ENCODE measurements at regions not wholly inside any gene's neighbourhood (a gene's known extent, or its start where the extent isn't known, plus 50 kb on each side); places are given as distances from the start of the nearest gene placed in this dataset.

DNA sequence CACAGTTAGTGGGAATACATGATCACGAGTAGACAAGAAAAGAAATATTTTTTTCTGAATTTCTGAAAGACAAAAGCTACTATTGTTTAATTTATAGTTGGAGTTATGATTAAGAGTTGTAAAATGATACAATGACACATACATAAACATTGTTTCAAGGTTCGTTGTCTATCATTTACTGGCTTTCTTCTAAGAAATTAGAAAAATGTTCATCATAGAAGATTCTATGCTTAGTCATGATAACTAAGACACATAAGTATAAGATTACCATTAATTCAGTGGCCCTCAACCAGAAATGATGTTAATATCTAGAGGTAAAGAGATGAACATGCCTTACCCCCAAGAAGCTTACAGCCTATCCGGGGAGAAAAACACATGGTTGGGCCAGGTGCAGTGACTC lies 1832.8 kb upstream of the PRR20A start:
- DNase-seq = no peak

DNA sequence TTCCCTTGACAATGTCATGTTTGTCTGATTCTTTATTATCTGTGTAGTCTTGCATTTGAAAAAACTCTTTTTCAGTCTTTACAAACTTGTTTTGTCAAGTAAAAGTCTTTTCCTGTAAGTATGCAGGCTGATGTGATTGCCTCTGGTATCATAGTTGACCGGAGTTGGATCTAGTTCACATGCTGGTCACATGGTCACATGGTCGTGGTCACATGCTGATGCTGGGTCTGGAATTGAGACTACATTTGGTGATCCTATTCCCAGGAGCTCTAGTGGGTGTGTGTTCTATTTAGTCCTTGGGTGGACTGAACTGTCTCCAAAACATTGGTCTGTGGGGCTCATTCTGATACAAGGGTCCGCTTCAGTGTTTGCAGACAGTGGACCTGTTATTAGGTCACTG lies 1798.8 kb upstream of the PRR20A start:
- no peak for DNase-seq

DNA sequence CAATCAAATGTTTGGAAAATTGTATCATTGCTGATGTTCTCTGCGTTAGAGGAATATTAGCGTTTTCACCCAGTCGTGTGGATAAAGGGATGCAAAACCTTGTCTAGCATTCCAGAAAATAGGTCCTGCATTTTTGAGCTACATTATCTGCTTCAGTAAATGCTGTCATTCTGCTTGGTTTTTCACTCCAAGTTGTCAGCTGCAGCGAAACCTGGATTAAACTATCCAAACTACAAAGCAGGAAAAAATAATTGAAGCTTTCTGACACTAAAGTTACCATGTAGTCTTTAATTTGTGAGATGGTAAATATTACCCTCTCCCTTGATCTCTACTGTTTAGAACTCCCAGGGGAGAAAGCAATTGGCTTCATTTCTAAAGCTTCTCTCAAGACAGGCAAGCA lies 1795.5 kb upstream of the PRR20A start:
- DNase-seq = no peak

DNA sequence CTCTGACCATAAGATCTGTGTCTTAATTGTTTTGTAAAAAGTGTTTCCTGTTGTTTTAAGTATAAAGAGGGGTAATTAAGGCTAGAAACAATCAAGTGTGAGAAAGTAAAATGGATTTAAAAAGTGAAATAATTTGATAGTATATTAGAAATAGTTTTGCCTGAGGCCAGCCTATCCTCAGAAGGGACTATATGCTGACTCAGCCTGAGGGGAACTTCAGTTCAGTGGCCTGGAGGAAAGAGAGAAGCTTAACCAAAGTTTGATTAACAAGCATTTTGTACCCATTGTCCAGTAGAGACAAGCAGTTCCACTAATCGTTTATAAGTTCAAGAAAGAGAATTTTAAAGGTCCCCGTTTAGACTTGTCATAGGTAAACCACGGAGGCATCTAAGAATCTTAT lies 1793.2 kb upstream of the PRR20A start:
- DNase-seq = no peak

DNA sequence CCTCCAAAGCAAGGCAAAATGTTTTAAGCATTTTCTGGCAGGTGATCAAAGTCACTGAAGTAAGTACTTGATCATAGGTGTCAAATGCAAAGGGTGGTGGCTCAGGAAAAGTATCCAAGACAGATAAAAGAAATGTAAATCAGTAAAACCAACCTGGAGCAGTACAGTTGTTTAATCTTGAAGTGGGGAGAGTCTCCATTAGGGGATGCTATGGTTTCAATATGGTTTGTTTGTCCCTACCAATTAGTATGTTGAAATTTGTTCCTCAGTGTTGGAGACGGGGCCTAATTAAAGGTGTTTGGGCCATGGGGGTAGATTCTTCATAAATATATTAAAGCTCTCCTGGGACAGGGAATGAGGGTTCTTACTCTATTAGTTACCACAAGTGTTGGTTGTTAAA lies 1781.7 kb upstream of the PRR20A start:
- no peak for DNase-seq

DNA sequence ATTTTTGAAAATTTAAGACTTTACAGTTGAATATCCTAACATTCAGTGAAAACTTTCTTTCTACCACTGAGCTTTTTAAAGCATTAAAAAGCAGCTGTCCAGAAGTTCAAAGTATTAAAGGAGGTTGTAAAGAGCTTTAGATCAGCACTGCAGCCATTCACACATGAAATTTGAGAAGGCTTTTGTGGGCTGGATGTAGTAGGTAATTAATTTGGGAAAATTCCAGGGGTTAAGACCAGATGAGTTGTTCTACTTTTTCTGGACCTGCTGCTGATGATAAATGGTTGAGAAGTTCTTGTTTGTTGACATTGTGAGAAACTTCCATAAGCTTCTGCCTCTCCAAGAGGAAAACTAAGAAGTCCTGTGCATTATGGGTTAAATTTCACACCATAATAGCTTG lies 1779.6 kb upstream of the PRR20A start:
- no peak for DNase-seq

DNA sequence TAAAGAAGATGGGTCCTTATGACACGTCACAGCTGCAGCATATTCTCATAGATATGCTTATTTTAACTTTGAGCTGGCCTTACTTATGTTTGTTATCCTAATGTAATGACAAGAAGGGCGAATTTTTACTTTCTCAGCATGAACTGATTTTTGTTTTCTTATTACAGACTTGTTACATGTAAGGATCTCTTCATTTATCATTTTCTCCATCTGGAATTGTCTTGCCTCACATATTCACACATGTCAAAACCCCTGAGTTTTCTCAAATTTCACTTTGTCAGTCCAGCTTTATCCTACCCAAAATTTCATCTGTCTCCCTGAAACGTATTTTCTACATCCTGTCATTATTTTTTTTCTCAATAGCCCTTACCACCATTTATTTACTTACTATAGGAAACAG lies 1774.0 kb upstream of the PRR20A start:
- no peak for DNase-seq

DNA sequence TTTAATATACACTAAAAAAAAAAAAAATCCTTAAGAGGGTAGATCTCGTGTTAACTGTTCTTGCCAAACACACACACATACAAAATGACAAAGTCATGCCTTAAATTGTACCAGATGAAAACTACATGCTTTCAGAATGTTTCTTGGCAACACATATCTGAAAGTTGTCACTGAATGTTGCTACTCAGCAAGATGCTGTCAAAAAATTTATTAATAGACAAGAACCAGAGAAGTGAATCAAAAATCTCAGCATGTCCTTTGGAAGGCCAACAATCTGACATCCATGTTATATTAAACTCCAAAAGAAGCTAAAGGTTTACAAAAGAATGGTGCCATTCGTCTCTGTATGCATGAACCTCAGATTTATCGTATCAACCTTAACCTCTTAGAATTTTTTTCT lies 1746.2 kb upstream of the PRR20A start:
- DNase-seq = no peak

DNA sequence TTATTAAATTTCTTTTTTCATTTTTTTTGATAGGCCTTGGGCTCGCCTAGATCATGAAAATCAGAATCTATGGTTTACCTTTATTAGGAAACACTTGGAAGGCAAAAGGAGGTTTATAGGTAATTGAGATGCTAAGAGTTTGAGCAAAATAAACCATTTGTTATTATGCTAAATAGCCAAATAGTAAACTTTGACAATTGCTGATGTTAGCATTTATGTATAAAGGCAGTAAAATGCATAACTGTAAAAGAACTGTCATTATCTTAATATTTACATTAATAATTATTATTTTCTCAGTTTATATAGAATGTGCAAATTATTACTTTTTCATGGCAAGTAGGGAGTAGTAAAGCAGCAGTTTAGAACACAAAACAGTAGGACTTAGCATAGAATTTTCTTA lies 1737.8 kb upstream of the PRR20A start:
- no peak for DNase-seq

DNA sequence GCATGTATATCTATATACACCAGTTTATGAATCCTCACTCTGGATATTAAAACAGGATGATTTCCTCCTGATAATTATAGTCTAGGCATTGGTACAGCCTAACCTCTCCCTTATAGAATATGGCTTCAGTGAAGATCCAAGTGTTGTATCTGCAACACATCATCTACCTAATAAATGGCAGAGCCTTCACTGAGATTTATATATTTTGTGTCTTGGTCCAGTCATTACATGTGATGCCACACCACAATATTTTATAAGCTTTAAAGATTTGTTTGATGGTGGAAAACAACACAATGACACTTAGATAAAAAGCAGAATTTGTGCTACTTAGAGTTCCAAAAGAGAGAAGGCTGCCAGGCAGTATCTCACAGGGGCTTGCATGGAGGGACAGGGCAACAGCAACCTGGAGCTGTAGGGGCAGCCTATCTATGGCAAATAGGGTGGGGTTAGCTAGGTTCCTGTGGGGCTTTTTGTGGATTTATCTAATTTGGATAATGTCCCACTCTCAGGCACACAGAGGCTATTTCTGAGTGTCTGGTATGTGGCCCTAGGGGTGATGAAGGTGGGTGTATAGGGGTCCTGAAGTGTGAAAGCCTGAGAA lies 1736.7 kb upstream of the PRR20A start:
- no peak for DNase-seq

DNA sequence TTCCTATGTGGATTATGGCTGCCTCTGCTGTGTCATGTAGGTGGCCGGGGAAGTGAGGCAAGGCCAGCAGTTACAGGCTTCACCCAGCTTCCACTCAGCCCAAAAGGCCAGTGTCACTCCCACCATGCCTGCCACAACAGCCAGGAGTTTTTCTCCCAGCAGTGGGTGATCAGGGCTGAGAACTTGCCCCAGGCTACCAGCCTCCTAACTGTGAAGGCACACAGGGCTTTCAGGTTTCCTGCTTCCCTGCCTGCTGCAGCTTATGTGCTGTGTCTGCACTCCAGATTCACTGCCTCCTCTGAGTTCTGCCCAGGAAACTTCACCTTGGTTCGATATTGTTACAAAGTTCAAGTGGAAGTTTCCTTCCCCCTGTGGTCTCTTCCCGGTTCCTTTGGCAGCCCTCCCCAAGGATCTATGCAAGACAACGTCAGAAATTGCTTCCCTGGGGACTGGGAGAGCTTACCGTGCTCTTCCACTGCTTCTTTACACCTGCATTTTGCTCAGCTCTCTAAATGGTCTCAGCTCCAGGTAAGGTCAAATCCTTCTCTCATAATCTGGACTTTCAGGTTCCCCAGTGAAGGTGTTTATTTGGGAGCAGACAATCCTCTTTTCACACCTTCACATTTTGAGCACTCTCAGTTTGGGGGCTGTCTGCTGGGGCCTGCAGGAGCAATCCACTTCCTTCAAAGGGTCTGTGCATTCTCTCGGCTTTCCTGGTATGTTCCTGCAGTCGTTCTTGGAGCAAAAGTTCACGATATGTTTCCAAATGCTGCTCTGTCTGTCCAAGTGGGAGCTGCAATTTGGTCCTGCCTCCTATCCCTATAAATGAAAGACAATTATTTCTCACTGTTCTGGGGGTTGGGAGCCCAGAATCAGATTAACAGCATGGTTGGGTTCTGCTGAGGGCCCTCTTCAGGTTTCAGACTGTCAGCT lies 1730.1 kb upstream of the PRR20A start:
- DNase-seq = no peak

DNA sequence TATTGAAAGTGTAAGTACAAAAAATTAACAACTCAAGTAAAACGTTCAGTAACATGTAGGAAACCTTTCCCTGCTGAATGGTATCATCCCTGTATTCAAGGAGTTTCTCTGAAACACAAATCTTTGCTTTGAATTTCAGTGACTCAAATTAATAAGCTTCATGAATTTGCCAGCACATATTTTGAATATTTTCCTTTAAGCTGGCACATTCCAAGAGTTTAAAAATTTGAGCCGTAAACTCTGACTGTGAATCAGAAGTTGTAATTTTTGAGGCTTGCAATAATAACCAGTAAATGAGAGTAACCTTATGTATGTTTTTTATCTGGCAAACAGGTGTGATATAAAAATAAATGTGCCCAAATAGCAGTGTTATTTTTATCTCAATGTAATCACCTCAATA lies 1722.6 kb upstream of the PRR20A start:
- DNase-seq = no peak

DNA sequence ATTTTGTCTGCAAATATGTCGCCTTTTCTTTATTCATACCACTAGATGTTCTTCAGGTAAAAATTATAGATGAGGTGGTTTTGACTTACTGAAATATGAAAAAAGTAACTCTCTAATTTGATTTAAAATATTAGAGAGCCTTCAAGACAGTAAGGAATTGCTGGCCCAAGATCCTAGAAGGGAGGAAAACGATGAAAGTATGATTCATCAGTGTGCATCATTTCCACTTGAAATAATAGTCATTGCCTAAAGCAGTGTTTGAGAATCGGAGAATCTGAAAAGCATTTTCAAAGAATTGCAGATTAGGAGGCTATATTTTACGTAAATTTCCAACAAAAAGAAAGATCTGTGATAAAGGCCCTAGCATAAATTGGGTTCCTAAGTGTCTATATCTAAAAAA lies 1707.9 kb upstream of the PRR20A start:
- no peak for DNase-seq

DNA sequence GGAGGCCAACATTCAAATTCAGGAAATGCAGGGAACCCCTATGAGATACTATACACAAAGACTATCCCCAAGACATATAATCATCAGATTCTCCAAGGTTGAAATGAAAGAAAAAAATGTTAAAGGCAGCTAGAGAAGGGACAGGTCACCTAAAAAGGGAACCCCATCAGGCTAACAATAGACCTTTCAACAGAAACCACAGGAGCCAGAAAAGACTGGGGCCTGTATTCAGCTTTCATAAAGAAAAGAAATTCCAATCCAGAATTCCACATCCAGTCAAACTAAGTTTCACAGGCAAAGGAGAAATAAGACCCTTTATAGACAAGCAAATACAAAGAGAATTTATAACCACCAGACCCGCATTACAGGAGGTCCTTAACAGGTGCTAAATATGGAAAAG lies 1703.6 kb upstream of the PRR20A start:
- no peak for DNase-seq

DNA sequence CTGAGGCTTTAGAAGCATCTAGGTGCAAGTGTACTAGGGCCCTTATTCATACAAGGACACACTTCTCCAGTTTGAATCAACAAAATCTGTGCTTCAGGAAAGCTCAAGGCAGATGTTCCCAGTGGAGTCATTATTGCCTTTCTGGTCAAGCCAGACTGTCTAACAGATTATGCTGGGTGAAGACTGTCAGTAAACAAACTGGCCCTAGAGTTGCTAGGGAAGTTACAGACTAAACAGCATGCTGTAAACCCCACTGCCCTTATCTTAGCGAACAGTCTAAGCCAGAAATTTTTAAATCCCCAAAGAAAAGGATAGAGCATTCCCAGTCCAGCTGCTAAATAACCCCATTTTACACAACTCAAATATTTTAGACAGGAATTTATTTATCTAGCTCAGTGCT lies 1701.3 kb upstream of the PRR20A start:
- no peak for DNase-seq

DNA sequence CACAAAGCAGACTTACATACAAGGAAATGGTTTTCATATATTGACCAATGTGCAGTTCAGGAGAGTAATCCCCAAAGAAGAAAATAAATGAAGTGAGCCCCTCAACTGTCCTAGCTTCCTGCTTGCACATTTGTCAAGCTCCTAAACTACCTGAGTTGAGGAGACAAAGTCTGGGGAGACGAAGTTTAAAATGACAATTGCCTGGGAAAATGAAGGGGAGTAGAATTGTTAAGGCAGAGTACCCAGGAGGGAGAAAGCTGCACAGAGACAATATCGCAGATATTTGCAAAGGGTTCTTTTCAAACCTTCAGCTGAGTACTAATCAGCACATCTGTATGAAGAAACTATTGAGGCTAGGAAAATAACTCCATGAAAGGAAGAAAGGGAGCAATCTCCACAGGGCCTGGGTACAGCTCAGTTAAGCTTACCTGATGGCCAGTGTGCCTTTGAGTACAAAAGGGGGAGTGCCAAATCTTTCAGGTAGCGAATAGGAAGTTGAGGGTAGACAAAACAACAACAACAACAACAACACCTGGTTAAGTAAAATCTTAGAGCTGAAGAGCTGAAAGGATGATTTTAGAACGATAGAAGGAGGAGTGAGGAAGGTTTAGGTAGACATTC lies 1700.1 kb upstream of the PRR20A start:
- no peak for DNase-seq

DNA sequence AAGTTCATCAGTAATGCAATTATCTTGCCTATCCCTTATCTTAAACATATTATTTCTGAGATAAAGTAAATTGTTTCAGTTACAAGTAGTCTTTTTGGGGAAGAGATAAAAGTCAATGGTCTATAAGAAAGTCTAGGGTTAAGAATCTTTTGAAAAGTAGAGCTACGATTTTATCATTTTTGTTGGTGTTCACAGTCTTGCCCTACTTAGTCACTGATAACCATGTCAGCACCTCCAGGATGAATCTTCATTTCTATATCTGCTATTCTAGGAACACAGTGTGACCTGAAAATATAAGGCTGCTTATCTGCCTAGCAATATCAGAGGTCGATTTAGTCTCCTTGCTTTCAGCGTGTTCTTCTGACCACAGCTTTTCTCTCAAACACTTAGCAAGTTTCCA lies 1676.5 kb upstream of the PRR20A start:
- no peak for DNase-seq

DNA sequence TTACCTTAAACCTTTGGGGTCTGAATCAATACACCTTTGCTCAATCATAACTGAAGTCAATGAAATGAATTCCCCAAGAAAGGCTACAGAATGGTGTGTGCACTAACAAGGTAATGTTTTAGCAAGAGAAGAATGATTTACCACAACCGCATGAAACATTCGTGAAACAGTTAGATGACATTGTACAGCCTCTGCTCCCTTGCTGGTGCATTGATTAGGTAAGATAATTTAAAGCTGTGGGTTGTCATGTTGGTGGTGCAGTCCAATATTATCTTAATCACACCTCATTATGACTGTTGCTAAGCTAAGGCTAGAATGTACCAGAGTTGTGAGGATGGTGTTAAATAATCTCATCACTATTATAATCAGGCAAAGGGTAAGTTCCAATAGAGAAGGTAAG lies 1673.2 kb upstream of the PRR20A start:
- DNase-seq = no peak

DNA sequence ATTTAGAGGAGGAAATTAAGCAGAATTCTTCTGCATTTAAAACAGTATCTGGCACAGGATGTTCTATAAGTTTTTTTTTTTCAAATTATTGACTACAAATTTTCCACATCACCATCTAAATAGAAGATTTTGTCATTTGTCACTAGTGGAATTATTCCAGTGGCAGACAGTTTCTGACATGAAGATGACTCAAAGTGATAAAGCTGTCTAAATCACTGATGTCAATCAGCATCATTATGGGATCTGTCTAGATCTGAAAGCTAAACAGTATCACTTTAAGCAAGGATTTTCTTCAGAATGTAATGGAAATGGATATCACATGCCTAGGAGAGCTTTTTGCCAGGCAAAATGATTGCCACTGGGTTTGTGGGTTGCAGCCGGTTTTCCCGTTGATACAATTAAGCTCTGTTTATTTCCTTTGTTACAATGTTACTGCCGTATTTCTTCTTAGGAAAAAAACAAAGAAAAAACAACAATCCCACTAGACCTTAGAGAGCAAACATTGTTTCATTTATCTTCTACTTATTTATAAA lies 1657.0 kb upstream of the PRR20A start:
- no peak for DNase-seq

DNA sequence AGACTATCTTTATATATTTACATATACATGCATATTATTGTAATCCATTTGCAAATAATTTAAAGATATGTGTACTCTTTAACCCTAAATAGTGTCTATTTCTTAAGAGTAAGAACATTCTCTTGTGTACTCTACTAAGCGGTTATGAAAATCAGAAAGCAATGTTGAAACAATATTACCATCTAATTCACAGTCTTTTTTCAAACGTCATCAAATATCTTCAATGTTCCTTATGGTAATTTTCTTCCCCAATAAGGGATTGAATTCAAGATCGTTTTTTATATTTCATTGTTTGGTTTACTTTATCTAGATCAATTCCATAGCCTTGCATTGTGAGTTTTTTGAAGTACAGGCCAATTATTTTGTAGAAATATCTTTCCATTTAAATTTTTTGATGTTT lies 1647.4 kb upstream of the PRR20A start:
- no peak for DNase-seq

DNA sequence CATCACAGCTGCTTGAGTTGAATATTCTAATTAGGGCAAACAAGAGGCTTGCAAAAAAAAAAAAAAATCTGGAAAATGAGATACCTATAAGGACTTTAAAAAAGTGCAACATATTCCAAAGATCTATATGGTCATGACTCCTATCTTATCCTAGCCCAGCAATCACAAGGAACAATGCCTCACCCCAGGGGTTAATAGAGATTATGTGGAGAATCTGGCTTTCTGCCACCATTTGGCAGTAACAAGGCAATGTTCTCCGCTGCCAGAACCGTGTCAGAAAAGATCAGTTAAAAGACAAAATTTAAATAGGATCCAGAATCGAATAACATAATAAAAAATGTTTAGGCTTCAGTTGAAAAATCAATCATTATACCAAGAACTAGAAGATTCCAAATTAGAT lies 1643.2 kb upstream of the PRR20A start:
- no peak for DNase-seq

DNA sequence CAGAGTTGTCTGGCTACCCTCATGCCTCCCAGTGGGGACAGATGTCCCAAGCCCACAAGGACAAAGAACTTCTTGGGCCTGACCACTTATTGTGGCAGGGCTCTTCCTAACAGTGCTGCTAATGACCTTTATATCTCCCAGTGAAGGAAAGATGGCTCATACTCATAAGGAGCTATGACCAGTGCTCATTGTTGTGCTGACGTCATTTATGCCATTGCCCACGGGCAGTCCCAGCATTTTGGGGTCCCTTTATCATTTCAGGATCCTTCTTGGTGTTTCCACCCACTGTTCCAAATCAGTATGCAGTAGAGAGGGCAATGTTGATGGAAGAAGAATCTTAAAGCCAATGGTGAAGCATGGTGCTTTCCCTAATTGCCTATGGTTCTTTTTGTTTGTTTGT lies 1640.0 kb upstream of the PRR20A start:
- no peak for DNase-seq

DNA sequence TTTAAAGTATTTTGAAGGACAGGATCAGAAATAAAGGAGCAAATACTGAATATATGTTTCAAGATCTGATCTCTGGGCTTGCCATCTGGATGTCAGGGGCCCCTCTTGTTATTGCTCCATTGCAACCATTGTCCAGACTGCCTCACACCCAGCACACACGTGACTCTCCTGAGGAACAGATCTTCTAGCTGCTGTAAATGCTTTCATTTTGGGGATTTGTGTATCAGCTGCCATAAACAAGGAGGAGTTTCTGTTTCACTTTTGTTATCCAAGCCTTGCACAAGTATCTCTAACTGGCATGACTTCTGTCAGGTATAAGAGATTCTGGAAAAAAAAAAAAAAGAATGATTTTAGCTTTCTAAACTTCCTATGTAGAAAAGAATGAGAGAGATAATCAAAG lies 1624.1 kb upstream of the PRR20A start:
- DNase-seq = no peak

DNA sequence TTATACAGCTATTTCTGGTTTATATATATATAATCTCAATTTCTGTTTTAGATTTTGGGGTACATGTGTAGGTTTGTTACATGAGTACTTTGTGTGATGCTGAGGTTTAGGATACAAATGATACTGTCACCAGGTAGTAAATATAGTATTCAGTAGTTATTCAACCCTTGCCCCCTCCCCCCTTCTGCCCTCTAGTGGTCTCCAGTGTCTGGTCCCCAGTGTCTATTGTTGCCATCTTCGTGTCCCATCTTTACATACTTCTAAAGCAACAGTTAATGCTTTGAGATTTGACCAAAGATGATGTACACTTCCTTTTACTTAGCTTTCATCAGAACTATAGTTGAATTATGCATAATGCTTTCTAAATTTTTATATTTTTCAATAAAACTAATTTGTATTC lies 1623.4 kb upstream of the PRR20A start:
- no peak for DNase-seq

Data from NCI-H1048 (cell line).